ENCODE measurements at regions not wholly inside any gene's neighbourhood (a gene's known extent, or its start where the extent isn't known, plus 50 kb on each side); places are given as distances from the start of the nearest gene placed in this dataset.

- Histone ChIP-seq H3K27me3 (ENCODE audit: insufficient read depth, low read length) (no peaks in the 10 kb centered on the region), H3K9me3 (ENCODE audit: control insufficient read depth in 1 of 2, insufficient read depth in 1 of 2, low read depth in 1 of 2, low read length in 2 of 2) (no peaks in the 10 kb centered on the region), H3K79me2 (ENCODE audit: insufficient read depth, low read length) (peaks cover 97% of the 10 kb centered on the region), H3K9ac (ENCODE audit: low read length) (no peak overlapping the region), H3K9me2 (ENCODE audit: insufficient read depth) (no peaks in the 10 kb centered on the region), H3K36me3 (ENCODE audit: control insufficient read depth in 1 of 2, insufficient read depth in 2 of 2, low read length in 2 of 2) (no peaks in the 10 kb centered on the region), H3K4me1 (ENCODE audit: control insufficient read depth in 1 of 2, insufficient read depth in 2 of 2, low read length in 2 of 2) (peaks cover 16 to 32% of the 10 kb centered on the region in 2 experiments), H4K20me1 (ENCODE audit: insufficient read depth) (peaks cover 4% of the 10 kb centered on the region; the same call in 1 of the 2 replicates), H3K4me2 (ENCODE audit: low read length) (peak overlapping the region; percentile 46), H3K27ac (ENCODE audit: low read depth, low read length) (no peak overlapping the region), H3K4me3 (replicated peaks in 1 of 2; ENCODE audit: low read depth in 1 of 2, low read length in 2 of 2) (no peak overlapping the region), H2AFZ (ENCODE audit: low read depth, low read length, poor library complexity, severe bottlenecking) (no peak overlapping the region)
- ChIA-PET POLR2A (no interaction called here), RAD21 (ENCODE audit: low non-redundant PET in 1 of 2, low total read pairs in 2 of 2, uncharacterized antibody in 2 of 2, unreplicated experiment in 2 of 2) (interaction anchor here in 1 of 2 experiments (1.0 kb wide), 1 partner anchor 17 kb away, joined by 3 read pairs; no protein-coding TSS in a partner anchor), CTCF (no interaction called here)
- intact Hi-C loops (cut with micrococcal nuclease), result no loop called here
- no TSS peak for BruUV-seq (replicated peaks)
- TF ChIP-seq REST (IDR thresholded peaks at IDR 0.05; ENCODE audit: low read depth) (peak; percentile 18; the same call in 1 of the 2 replicates), MAX (IDR thresholded peaks at IDR 0.05) (no peak)
- no peak for ATAC-seq
- DNase-seq (ENCODE audit: low read depth, low spot score), result no peak
These were observed 59.2 kb upstream of the CYP2D6 start for GRCh38 chr22:42189761-42190160.

- BruUV-seq (replicated peaks), result no TSS peak
- ATAC-seq, result peak; percentile 92
- DNase-seq (ENCODE audit: low read depth, low spot score), result peak; percentile 46
- Histone ChIP-seq H3K9me2 (ENCODE audit: insufficient read depth) (no peaks in the 10 kb centered on the region), H3K4me1 (ENCODE audit: control insufficient read depth in 1 of 2, insufficient read depth in 2 of 2, low read length in 2 of 2) (peaks cover 16 to 32% of the 10 kb centered on the region in 2 experiments), H3K27me3 (ENCODE audit: insufficient read depth, low read length) (no peaks in the 10 kb centered on the region), H3K79me2 (ENCODE audit: insufficient read depth, low read length) (peaks cover 97% of the 10 kb centered on the region), H3K27ac (ENCODE audit: low read depth, low read length) (0 out of 2 replicates have a peak overlapping the region, but pooled peaks have one; percentile 21), H3K4me3 (replicated peaks in 1 of 2; ENCODE audit: low read depth in 1 of 2, low read length in 2 of 2) (0 out of 4 replicates have a peak overlapping the region, but pooled peaks of 1 of the 2 experiments have one; percentile 3), H2AFZ (ENCODE audit: low read depth, low read length, poor library complexity, severe bottlenecking) (no peak overlapping the region), H4K20me1 (ENCODE audit: insufficient read depth) (peaks cover 4% of the 10 kb centered on the region; the same call in 1 of the 2 replicates), H3K36me3 (ENCODE audit: control insufficient read depth in 1 of 2, insufficient read depth in 2 of 2, low read length in 2 of 2) (no peaks in the 10 kb centered on the region), H3K4me2 (ENCODE audit: low read length) (peak overlapping the region; percentile 46), H3K9ac (ENCODE audit: low read length) (peak overlapping the region; percentile 12; the same call in 1 of the 2 replicates), H3K9me3 (ENCODE audit: control insufficient read depth in 1 of 2, insufficient read depth in 1 of 2, low read depth in 1 of 2, low read length in 2 of 2) (no peaks in the 10 kb centered on the region)
- POLR2A ChIA-PET, result no interaction called here
- intact Hi-C loops (cut with micrococcal nuclease), result no loop called here
- CTCF ChIA-PET, result no interaction called here
- RAD21 ChIA-PET (ENCODE audit: low non-redundant PET in 1 of 2, low total read pairs in 2 of 2, uncharacterized antibody in 2 of 2, unreplicated experiment in 2 of 2), result interaction anchor here in 1 of 2 experiments (1.0 kb wide), 1 partner anchor 16 kb away, joined by 3 read pairs; no protein-coding TSS in a partner anchor
- no peak for TF ChIP-seq POLR2A (IDR thresholded peaks at IDR 0.05; ENCODE audit: borderline replicate concordance, extremely low read depth, insufficient read depth, insufficient read length)
- TF ChIP-seq SRF (IDR thresholded peaks at IDR 0.05; ENCODE audit: low read depth), result no peak
- no peak for TF ChIP-seq ELF1 (IDR thresholded peaks at IDR 0.05; ENCODE audit: borderline replicate concordance, low read depth)
- no peak for TF ChIP-seq TCF7L2 (IDR thresholded peaks at IDR 0.05; ENCODE audit: borderline replicate concordance, extremely low read depth, insufficient read depth, insufficient read length)
- TF ChIP-seq EZH2 (IDR thresholded peaks at IDR 0.05), result no peak
- no peak for TF ChIP-seq ZFX (IDR thresholded peaks at IDR 0.05)
- TF ChIP-seq CBX3 (IDR thresholded peaks at IDR 0.05; ENCODE audit: low read depth), result peak; percentile 55; the same call in 1 of the 2 replicates
- TF ChIP-seq MAX (IDR thresholded peaks at IDR 0.05), result peak; percentile 52; the same call in 1 of the 2 replicates
- TF ChIP-seq EZH2phosphoT487 (IDR thresholded peaks at IDR 0.05; ENCODE audit: borderline replicate concordance), result no peak
- no peak for TF ChIP-seq ATF3 (IDR thresholded peaks at IDR 0.05)
- TF ChIP-seq JUND (IDR thresholded peaks at IDR 0.05), result peak; percentile 53
- peak; percentile 57 for TF ChIP-seq SP1 (IDR thresholded peaks at IDR 0.05; ENCODE audit: low read depth)
These were observed 58.3 kb upstream of the CYP2D6 start for GRCh38 chr22:42188808-42189447.

Measured in HCT116 (cell line).